ENCODE measurements at regions not wholly inside any gene's neighbourhood (a gene's known extent, or its start where the extent isn't known, plus 50 kb on each side); places are given as distances from the start of the nearest gene placed in this dataset.

DNA sequence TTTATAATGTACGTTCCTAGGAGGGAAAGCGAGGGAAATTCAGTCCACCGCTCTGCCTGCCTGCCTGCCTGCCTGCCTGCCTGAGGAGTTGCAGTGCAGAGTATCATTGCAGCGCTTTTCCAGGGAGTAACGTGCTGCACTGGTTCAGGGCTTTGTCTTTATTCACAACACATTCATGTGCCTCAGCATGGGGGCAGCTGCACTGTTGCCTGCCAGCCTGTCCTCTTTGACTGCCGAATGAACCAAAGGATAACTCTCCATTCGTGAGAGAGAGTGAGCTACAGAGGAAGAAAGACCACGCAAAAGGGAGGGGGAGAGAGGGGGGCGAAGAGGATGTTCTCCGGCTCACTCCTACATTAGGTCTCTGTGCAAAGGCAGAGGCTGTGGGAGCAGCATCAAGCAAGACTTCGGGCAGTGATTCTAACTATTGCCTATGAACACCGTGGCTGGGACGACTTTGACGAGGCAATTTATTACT is 791.2 kb downstream of the MAT2B start:
- in situ Hi-C loops (cut with MboI; ENCODE audit: low pct_unique_long_range_greater_than_20kb, low sequenced_read_pairs, unreplicated experiment) = no loop called here
- TF ChIP-seq, protein P1, sequence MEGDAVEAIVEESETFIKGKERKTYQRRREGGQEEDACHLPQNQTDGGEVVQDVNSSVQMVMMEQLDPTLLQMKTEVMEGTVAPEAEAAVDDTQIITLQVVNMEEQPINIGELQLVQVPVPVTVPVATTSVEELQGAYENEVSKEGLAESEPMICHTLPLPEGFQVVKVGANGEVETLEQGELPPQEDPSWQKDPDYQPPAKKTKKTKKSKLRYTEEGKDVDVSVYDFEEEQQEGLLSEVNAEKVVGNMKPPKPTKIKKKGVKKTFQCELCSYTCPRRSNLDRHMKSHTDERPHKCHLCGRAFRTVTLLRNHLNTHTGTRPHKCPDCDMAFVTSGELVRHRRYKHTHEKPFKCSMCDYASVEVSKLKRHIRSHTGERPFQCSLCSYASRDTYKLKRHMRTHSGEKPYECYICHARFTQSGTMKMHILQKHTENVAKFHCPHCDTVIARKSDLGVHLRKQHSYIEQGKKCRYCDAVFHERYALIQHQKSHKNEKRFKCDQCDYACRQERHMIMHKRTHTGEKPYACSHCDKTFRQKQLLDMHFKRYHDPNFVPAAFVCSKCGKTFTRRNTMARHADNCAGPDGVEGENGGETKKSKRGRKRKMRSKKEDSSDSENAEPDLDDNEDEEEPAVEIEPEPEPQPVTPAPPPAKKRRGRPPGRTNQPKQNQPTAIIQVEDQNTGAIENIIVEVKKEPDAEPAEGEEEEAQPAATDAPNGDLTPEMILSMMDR (IDR thresholded peaks at IDR 0.05; ENCODE audit: extremely low read depth, insufficient read depth, missing control alignments) = no peak
- no peak for DNase-seq (ENCODE audit: low spot score)

DNA sequence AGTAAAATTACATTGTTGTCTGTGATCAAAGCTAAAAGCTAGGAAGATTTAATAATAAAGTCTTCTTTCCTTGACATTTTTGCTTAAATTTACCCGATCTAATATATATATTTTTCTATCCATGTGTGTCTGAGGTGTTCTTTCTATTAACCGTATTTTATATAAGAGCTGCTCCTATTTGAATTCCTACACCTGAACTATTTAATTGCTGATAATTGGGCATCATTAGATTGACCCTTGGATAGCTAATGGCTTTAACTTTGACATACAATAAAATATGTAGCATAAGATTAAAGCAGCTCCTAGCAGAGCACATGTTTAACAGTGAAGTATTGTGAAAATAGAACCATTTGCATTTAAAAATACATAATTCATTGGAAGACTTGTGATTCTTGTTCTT is 792.7 kb downstream of the MAT2B start:
- TF ChIP-seq, protein P1 (IDR thresholded peaks at IDR 0.05; ENCODE audit: extremely low read depth, insufficient read depth, missing control alignments) = no peak
- in situ Hi-C loops (cut with MboI; ENCODE audit: low pct_unique_long_range_greater_than_20kb, low sequenced_read_pairs, unreplicated experiment) = no loop called here

DNA sequence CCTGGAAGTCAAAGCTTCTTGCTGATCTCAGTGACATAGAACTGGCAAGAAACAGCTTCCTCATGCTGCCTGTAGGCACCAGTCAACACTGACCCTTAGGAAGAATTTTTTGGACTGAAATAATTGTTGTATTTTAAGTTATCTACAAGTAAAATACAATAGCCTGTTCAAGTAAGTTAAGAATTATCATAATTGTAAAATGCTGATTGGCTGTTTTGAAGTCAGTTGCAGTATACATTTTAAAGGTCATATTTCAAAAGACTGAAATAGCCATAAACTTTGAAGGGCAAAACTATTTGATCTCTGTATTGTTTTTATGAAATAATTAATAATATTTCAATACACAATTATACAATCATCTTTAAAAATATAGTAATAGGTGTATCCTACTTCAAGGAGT is 794.9 kb downstream of the MAT2B start:
- TF ChIP-seq, protein P1 (IDR thresholded peaks at IDR 0.05; ENCODE audit: extremely low read depth, insufficient read depth, missing control alignments) = no peak
- in situ Hi-C loops (cut with MboI; ENCODE audit: low pct_unique_long_range_greater_than_20kb, low sequenced_read_pairs, unreplicated experiment) = no loop called here
- no peak for DNase-seq (ENCODE audit: low spot score)

More for the DNA sequence above, 792.7 kb downstream of the MAT2B start:
- no peak for DNase-seq (ENCODE audit: low spot score)

DNA sequence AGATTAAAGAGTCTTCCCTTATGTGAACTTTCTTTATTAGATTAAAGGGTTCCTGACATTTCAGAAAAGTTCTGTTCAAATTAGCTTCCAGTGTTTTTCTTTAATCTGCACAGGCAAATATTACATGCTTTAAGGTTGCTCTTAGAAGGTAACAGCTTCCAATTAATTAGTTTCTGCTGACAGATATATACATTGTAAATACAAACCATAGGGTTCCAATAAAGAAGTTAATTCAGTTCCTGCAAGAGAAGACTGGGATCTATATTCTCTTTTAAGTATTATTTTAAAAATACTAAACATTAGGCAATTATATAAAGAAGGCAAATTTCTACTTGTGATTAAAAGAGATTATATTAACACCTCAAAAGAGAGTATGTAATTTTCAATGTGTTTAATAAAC is 795.7 kb downstream of the MAT2B start:
- in situ Hi-C loops (cut with MboI; ENCODE audit: low pct_unique_long_range_greater_than_20kb, low sequenced_read_pairs, unreplicated experiment) = no loop called here
- DNase-seq (ENCODE audit: low spot score) = no peak
- TF ChIP-seq, protein P1 (IDR thresholded peaks at IDR 0.05; ENCODE audit: extremely low read depth, insufficient read depth, missing control alignments) = no peak

DNA sequence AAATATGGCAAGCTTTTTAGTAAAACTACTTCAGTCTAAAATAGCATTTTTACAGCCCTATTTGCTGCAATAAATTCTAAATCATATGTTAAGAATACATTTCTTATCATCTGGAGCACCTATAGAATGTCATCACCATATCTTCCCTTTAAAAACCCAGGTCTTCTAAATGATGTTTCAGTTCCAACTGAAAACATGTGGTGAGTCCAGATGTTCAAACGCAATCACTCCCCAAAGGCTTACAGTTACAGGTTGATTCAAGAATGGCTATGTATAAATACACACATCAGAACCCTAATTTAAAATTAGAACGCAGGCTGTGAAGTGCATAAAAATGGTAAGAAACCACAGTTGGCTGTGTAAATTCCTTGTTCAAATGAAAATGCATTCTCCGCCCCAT is 796.3 kb downstream of the MAT2B start:
- in situ Hi-C loops (cut with MboI; ENCODE audit: low pct_unique_long_range_greater_than_20kb, low sequenced_read_pairs, unreplicated experiment) = no loop called here
- no peak for DNase-seq (ENCODE audit: low spot score)
- TF ChIP-seq, protein P1 (IDR thresholded peaks at IDR 0.05; ENCODE audit: extremely low read depth, insufficient read depth, missing control alignments) = no peak

DNA sequence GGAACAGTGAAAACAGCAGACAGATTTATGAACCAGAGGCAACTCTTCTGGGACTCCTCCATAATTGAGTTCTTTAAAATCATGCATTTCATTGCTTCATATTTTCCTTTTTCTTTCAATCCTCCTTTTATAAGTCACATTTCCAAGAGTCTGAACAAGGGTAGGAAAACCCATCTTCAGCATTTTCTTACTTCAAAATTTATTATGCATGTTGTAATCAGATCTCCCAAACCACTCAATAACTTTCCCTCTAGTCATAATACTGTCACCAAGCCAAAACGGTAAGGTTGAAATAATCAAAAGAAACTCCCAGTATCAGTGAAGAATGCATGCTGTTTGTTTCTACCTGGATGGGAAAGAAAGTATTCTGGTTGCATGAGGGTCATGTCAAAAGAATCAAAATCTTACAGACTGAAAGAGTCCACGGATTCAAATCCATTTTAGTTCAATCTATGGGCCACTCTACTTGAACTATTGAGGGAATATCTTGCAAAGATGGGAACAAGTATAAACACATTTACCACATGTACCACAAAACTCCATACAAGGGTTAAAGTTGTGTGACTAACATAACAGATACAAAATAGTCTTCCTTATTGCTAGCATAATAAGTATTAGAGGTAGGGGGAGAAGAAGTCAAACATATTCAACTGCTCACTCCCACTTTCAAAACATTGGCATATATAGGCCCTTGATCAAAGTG is 797.3 kb downstream of the MAT2B start:
- no peak for DNase-seq (ENCODE audit: low spot score)
- TF ChIP-seq, protein P1 (IDR thresholded peaks at IDR 0.05; ENCODE audit: extremely low read depth, insufficient read depth, missing control alignments) = no peak
- in situ Hi-C loops (cut with MboI; ENCODE audit: low pct_unique_long_range_greater_than_20kb, low sequenced_read_pairs, unreplicated experiment) = no loop called here
